ENCODE measurements at regions not wholly inside any gene's neighbourhood (a gene's known extent, or its start where the extent isn't known, plus 50 kb on each side); places are given as distances from the start of the nearest gene placed in this dataset.
"Not testable (repeated sequence)": the region's sequence is repeated elsewhere in the genome, so short reads cannot be mapped to it uniquely, and the experiment has no call there.

- H3K9me3 Mint-ChIP-seq; H3K27ac Mint-ChIP-seq; DNase-seq; H3K36me3 Mint-ChIP-seq (ENCODE audit: low read depth); H3K4me1 Mint-ChIP-seq (ENCODE audit: low read depth); H3K27me3 Mint-ChIP-seq; H3K4me3 Mint-ChIP-seq: not testable (repeated sequence)
Measured at GRCh38 chr15:20680257-20680815, 138.7 kb upstream of the GOLGA6L6 start.

DNA sequence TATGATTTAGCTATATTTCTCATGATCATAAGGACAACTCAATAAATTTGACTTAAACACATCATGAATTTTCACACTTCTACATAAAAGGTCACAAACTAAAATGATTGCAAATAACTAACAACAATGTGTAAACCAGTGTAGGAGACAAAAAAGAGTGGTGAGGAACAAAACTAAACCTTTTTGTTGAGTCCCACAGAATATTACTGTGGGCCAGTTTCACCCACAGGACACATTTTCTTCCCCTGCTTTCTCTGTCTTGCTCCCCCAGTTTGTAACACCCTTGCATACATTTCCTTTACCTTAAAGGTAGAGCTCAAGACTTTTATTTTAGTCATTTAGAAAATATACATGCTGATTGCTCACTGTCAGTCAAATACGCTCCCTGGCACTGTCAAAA is 130.9 kb upstream of the GOLGA6L6 start:
- no peaks in the 10 kb centered on the region for H3K4me1 Mint-ChIP-seq (ENCODE audit: low read depth)
- no peaks in the 10 kb centered on the region for H3K36me3 Mint-ChIP-seq (ENCODE audit: low read depth)
- H3K27ac Mint-ChIP-seq = no peak overlapping the region
- H3K4me3 Mint-ChIP-seq = no peak overlapping the region
- H3K9me3 Mint-ChIP-seq = no peaks in the 10 kb centered on the region
- no peaks in the 10 kb centered on the region for H3K27me3 Mint-ChIP-seq
- no peak for DNase-seq

DNA sequence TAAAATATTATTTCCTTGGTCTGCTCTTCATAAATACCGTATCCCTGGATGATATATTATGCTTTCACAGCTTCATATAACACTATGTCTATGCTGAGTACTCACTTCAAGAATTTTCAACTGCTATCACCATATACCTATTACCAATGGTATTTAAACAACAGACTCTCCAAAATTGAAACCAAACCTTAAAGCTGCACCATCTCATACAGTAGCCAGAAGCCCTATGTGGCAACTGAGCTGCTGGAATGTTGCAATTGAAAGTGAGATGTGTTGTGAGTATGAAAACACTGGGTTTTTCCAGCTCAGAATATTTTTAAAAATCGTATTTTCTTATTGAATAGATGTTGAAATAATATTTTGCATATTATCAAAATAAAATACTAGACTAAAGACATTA is 130.1 kb upstream of the GOLGA6L6 start:
- Mint-ChIP-seq H3K9me3 (no peaks in the 10 kb centered on the region), H3K4me3 (no peak overlapping the region), H3K27ac (no peak overlapping the region), H3K4me1 (ENCODE audit: low read depth) (no peaks in the 10 kb centered on the region), H3K36me3 (ENCODE audit: low read depth) (no peaks in the 10 kb centered on the region), H3K27me3 (no peaks in the 10 kb centered on the region)
- DNase-seq = no peak

DNA sequence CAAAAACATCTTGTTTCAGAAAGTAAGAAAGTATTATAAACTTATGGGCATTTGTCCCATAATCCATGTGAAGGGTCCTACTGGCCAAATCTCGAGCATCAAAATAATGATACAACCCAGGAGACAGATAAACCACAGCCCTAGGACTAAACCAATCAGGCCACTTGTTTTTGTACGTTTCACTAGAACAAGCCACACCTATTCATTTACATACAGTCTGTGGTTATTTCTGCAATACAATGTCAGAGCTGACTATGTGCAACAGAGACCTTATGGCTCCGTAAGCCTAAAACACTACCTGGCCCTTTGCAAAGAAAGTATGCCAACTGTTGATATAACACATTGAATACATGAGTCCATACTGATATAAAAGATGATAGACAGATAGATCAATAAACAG is 124.8 kb upstream of the GOLGA6L6 start:
- not testable (repeated sequence) for H3K27ac Mint-ChIP-seq; H3K9me3 Mint-ChIP-seq; H3K27me3 Mint-ChIP-seq; H3K4me1 Mint-ChIP-seq (ENCODE audit: low read depth); H3K4me3 Mint-ChIP-seq; H3K36me3 Mint-ChIP-seq (ENCODE audit: low read depth); DNase-seq

- DNase-seq = no peak
- no peaks in the 10 kb centered on the region for H3K27me3 Mint-ChIP-seq
- H3K4me3 Mint-ChIP-seq = no peak overlapping the region
- no peaks in the 10 kb centered on the region for H3K36me3 Mint-ChIP-seq (ENCODE audit: low read depth)
- no peaks in the 10 kb centered on the region for H3K9me3 Mint-ChIP-seq
- no peaks in the 10 kb centered on the region for H3K4me1 Mint-ChIP-seq (ENCODE audit: low read depth)
- no peak overlapping the region for H3K27ac Mint-ChIP-seq
Measured at GRCh38 chr15:20665653-20666052, 124.1 kb upstream of the GOLGA6L6 start.

DNA sequence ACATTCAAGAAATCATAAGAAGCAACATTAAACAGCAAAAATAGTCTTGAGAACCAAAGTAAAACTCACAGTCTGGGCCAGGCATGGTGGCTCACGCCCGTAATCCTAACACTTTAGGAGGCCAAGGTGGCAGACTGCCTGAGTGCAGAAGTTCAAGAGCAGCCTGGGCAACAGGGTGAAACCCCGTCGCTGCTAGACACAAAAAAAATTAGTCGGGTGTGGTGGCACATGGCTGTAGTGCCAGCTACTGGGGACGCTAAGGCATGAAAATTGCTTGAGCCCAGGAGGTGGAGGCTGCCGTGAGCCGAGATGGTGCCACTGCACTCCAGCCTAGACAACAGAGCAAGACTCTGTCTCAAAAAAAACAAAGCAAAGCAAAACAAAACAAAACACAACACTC is 117.7 kb upstream of the GOLGA6L6 start:
- DNase-seq = no peak
- H3K4me1 Mint-ChIP-seq (ENCODE audit: low read depth) = no peaks in the 10 kb centered on the region
- H3K27me3 Mint-ChIP-seq = no peaks in the 10 kb centered on the region
- H3K36me3 Mint-ChIP-seq (ENCODE audit: low read depth) = no peaks in the 10 kb centered on the region
- no peak overlapping the region for H3K4me3 Mint-ChIP-seq
- no peak overlapping the region for H3K27ac Mint-ChIP-seq
- H3K9me3 Mint-ChIP-seq = no peaks in the 10 kb centered on the region

GRCh38 chr15:20658024-20658423 is 116.4 kb upstream of the GOLGA6L6 start:
- no peak for DNase-seq
- Mint-ChIP-seq H3K27me3 (no peaks in the 10 kb centered on the region), H3K27ac (no peak overlapping the region), H3K36me3 (ENCODE audit: low read depth) (no peaks in the 10 kb centered on the region), H3K9me3 (no peaks in the 10 kb centered on the region), H3K4me1 (ENCODE audit: low read depth) (no peaks in the 10 kb centered on the region), H3K4me3 (no peak overlapping the region)

DNA sequence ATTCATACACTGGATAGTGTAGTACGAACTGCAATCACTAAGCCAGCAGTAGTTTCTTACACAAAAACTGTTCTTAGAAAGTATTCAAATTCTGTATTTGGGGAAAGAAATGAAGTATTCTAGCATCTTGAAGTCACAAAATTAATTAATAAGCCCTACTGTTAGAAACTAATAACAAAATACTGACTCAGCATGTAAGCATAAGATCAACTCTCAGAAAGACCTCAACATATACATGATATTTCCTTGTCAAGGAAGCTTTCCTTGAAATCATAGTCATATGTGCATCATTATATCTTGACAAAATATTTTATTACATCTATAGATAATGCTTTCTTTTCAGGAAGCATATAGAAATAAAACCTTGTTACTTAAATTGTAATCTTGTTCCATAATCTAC is 115.5 kb upstream of the GOLGA6L6 start:
- Mint-ChIP-seq H3K4me3 (no peak overlapping the region), H3K27ac (no peak overlapping the region), H3K9me3 (no peaks in the 10 kb centered on the region), H3K36me3 (ENCODE audit: low read depth) (no peaks in the 10 kb centered on the region), H3K27me3 (no peaks in the 10 kb centered on the region), H3K4me1 (ENCODE audit: low read depth) (no peaks in the 10 kb centered on the region)
- no peak for DNase-seq

DNA sequence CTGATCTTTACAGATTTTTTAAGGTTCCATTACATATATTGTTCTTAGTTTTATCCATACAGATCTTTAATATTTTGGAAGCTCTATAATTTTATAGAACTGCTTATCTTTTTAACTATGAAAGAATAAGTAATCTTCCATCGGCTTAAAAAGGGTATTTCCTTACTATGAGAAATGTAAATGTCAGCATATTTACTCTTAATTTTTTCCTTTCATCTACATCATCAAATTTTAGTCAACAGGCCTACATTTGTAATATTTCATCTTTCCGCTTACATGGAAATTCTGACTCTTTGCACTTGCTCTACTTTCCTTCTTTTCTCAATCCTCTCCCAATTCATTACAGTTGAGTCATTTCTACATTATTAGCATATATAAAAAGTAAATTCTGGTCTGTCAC is 111.3 kb upstream of the GOLGA6L6 start:
- H3K27ac Mint-ChIP-seq = no peak overlapping the region
- H3K36me3 Mint-ChIP-seq (ENCODE audit: low read depth) = no peaks in the 10 kb centered on the region
- H3K4me3 Mint-ChIP-seq = no peak overlapping the region
- no peak for DNase-seq
- H3K27me3 Mint-ChIP-seq = no peaks in the 10 kb centered on the region
- no peaks in the 10 kb centered on the region for H3K4me1 Mint-ChIP-seq (ENCODE audit: low read depth)
- no peaks in the 10 kb centered on the region for H3K9me3 Mint-ChIP-seq

GRCh38 chr15:20648402-20648975 is 106.9 kb upstream of the GOLGA6L6 start:
- H3K27ac Mint-ChIP-seq; H3K4me3 Mint-ChIP-seq; H3K36me3 Mint-ChIP-seq (ENCODE audit: low read depth); DNase-seq; H3K27me3 Mint-ChIP-seq; H3K9me3 Mint-ChIP-seq; H3K4me1 Mint-ChIP-seq (ENCODE audit: low read depth): not testable (repeated sequence)

GRCh38 chr15:20646529-20647142 is 105.0 kb upstream of the GOLGA6L6 start:
- Mint-ChIP-seq H3K27me3 (peaks cover 20% of the 10 kb centered on the region), H3K27ac (no peak overlapping the region), H3K36me3 (ENCODE audit: low read depth) (no peaks in the 10 kb centered on the region), H3K4me1 (ENCODE audit: low read depth) (no peaks in the 10 kb centered on the region), H3K4me3 (no peak overlapping the region), H3K9me3 (no peaks in the 10 kb centered on the region)
- no peak for DNase-seq

DNA sequence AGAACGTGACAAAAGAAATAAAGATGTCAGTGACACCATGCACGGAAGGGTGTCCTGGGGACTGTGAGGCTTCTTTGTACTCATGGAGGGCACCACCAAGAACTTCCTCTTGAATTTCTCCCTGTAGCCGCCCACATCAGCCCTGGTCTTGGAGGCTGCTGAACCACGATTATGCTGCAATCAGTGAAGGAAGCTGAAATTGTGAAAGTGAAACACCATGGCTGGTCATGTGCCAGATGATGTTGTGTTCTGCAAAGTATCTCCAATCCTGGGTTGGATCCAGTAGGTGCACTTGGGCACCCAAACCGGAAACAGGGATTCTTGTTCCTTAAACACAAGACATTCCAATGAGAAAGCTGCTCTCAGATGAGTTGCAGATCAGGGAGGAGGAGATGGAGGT is 104.4 kb upstream of the GOLGA6L6 start:
- no peak overlapping the region for H3K4me3 Mint-ChIP-seq
- no peak for DNase-seq
- no peaks in the 10 kb centered on the region for H3K36me3 Mint-ChIP-seq (ENCODE audit: low read depth)
- no peaks in the 10 kb centered on the region for H3K4me1 Mint-ChIP-seq (ENCODE audit: low read depth)
- H3K27me3 Mint-ChIP-seq = peaks cover 21% of the 10 kb centered on the region
- H3K9me3 Mint-ChIP-seq = no peaks in the 10 kb centered on the region
- no peak overlapping the region for H3K27ac Mint-ChIP-seq

- H3K27me3 Mint-ChIP-seq = peaks cover 22% of the 10 kb centered on the region
Measured at GRCh38 chr15:20644896-20645295, 103.3 kb upstream of the GOLGA6L6 start.

DNA sequence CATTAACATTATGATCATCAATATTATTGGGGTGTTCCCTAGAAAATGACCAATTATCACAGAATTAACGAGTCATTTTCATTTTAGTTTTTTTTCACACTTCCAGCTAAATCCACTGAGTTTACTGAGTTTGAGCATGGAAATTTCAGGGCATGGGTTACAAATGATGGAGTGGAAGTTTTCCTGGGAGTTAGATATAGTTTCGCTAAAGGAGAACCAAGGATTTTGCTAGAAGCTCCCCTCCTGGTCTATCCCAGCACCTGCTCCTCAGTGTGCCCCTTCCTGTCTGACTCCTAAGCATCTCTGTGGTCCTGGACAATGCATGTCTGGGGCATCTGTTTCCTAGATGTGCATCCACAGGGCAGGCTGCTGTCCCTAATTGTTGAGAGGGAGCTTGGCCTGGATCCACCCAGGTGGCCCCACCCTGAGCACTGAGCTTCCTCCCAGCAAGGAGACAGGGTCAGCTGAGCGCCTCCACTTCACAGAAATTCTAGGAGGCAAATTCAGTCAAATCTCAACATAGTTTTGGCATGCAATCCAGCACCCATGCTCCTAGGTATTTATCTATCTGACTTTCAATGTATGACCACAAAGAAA is 102.3 kb upstream of the GOLGA6L6 start:
- H3K27me3 Mint-ChIP-seq = peaks cover 22% of the 10 kb centered on the region
- no peaks in the 10 kb centered on the region for H3K4me1 Mint-ChIP-seq (ENCODE audit: low read depth)
- no peak overlapping the region for H3K27ac Mint-ChIP-seq
- no peak for DNase-seq
- H3K36me3 Mint-ChIP-seq (ENCODE audit: low read depth) = no peaks in the 10 kb centered on the region
- H3K9me3 Mint-ChIP-seq = no peaks in the 10 kb centered on the region
- no peak overlapping the region for H3K4me3 Mint-ChIP-seq

More at GRCh38 chr15:20644896-20645295, 103.3 kb upstream of the GOLGA6L6 start:
- no peak for DNase-seq
- Mint-ChIP-seq H3K4me3 (no peak overlapping the region), H3K36me3 (ENCODE audit: low read depth) (no peaks in the 10 kb centered on the region), H3K4me1 (ENCODE audit: low read depth) (no peaks in the 10 kb centered on the region), H3K27ac (no peak overlapping the region), H3K9me3 (no peaks in the 10 kb centered on the region)

GRCh38 chr15:20643024-20643770 is 101.6 kb upstream of the GOLGA6L6 start:
- no peak overlapping the region for H3K27ac Mint-ChIP-seq
- no peak overlapping the region for H3K4me3 Mint-ChIP-seq
- no peaks in the 10 kb centered on the region for H3K9me3 Mint-ChIP-seq

More at GRCh38 chr15:20643024-20643770, 101.6 kb upstream of the GOLGA6L6 start:
- Mint-ChIP-seq H3K36me3 (ENCODE audit: low read depth) (no peaks in the 10 kb centered on the region), H3K27me3 (peaks cover 22% of the 10 kb centered on the region), H3K4me1 (ENCODE audit: low read depth) (no peaks in the 10 kb centered on the region)
- no peak for DNase-seq

Measured in activated T-cell treated with anti-CD3 and anti-CD28 coated beads, Interleukin-2, amount 50 U/mL, for 24 hours (primary cell).